HepG2 (cell line): ENCODE measurements at regions not wholly inside any gene's neighbourhood (a gene's known extent, or its start where the extent isn't known, plus 50 kb on each side); places are given as distances from the start of the nearest gene placed in this dataset.
"Not testable (repeated sequence)": the region's sequence is repeated elsewhere in the genome, so short reads cannot be mapped to it uniquely, and the experiment has no call there.

ENCODE experiments used
- CTCF ChIP-seq: sonication (generic); formaldehyde crosslinking; IDR thresholded peaks from 2 replicates; pipeline ENCODE4 v1.5.0; 2020; ENCODE audit warnings: mild to moderate bottlenecking, missing genetic modification reagents, moderate library complexity
- NFIC ChIP-seq: IDR thresholded peaks from 2 replicates; pipeline ENCODE4 v1.6.1; 2012; ENCODE audit warnings: mild to moderate bottlenecking, low read length, inconsistent platforms
- TP53 ChIP-seq: sonication (generic); formaldehyde crosslinking; conservative IDR thresholded peaks from 2 replicates; pipeline ENCODE4 v1.4.0; 2020; ENCODE audit warnings: missing genetic modification reagents
- ZNF354B ChIP-seq: sonication (generic); formaldehyde crosslinking; IDR thresholded peaks from 2 replicates; pipeline ENCODE4 v1.8.0; 2022; ENCODE audit warnings: mild to moderate bottlenecking, missing genetic modification reagents

GRCh38 chr16:15218856-15219500 is 124.9 kb upstream of the RRN3 start:
- TF ChIP-seq NFIC; CTCF (CRISPR knock-in tag); ZNF354B (CRISPR knock-in tag); TP53 (CRISPR knock-in tag): not testable (repeated sequence)
